Hepatocyte (in vitro differentiated cells): ENCODE measurements at regions not wholly inside any gene's neighbourhood (a gene's known extent, or its start where the extent isn't known, plus 50 kb on each side); places are given as distances from the start of the nearest gene placed in this dataset.

ENCODE experiments used
- EZH2 ChIP-seq: fragments of 200-600 bp; sonication (generic); IDR thresholded peaks from 2 replicates; pipeline ENCODE4 v1.6.1; 2016; ENCODE audit warnings: antibody characterized with exemption, mild to moderate bottlenecking, borderline replicate concordance
- EZH2phosphoT487 ChIP-seq: fragments of 200-600 bp; sonication (generic); IDR thresholded peaks from one replicate; pipeline ENCODE4 v1.6.1; 2018; ENCODE audit warnings: antibody characterized with exemption, mild to moderate bottlenecking, low read depth, moderate library complexity; ENCODE audit not compliant: unreplicated experiment, severe bottlenecking
- TF ChIP-seq, protein P1 (sequence below): fragments of 200-600 bp; sonication (generic); IDR thresholded peaks from 2 replicates; pipeline ENCODE4 v1.5.1; 2016; ENCODE audit warnings: antibody characterized with exemption, mild to moderate bottlenecking; ENCODE audit not compliant: poor library complexity

DNA sequence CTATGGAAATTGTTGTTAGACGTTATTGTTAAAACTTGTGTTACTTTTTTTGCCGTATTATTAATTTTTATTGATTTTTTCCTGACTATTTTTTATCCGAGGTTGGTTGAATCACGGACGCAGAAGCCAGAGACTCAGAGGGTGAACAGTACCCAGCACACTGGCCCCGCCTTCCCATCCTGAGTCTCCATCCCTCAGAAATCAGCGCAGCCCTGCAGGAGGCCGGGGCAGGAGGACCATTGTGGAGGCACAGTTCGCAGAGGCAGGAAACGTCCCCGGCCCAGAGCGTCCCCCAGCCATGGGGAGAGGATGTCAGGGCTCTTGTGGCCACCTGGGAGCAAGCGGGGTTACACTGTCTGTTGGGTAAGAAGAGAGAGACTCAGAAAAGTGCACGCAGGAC, 843.0 kb downstream of the BRD1 start:
- TF ChIP-seq, protein P1, sequence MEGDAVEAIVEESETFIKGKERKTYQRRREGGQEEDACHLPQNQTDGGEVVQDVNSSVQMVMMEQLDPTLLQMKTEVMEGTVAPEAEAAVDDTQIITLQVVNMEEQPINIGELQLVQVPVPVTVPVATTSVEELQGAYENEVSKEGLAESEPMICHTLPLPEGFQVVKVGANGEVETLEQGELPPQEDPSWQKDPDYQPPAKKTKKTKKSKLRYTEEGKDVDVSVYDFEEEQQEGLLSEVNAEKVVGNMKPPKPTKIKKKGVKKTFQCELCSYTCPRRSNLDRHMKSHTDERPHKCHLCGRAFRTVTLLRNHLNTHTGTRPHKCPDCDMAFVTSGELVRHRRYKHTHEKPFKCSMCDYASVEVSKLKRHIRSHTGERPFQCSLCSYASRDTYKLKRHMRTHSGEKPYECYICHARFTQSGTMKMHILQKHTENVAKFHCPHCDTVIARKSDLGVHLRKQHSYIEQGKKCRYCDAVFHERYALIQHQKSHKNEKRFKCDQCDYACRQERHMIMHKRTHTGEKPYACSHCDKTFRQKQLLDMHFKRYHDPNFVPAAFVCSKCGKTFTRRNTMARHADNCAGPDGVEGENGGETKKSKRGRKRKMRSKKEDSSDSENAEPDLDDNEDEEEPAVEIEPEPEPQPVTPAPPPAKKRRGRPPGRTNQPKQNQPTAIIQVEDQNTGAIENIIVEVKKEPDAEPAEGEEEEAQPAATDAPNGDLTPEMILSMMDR = no peak
- no peak for TF ChIP-seq EZH2phosphoT487
- TF ChIP-seq EZH2 = no peak
